ENCODE measurements at regions not wholly inside any gene's neighbourhood (a gene's known extent, or its start where the extent isn't known, plus 50 kb on each side); places are given as distances from the start of the nearest gene placed in this dataset.

DNA sequence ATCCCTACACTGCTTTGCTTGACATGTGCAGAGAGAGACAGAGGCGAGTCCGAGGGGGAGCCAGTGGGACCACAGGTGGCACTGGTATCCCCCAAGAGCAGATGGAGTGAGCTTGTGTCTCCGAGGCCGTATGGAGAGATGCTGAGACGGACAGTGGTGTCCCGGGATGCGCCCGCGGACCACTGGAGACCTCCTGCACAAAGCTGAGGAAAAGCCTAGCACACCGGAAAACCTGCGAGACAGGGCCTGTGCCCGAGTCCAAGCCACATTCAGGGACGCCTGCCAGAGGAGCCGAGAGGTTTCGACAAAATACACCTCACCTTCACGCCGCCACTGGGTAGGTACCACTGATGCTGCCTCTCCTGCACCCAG lies 66.0 kb upstream of the ZNF527 start:
- TF ChIP-seq TOX (CRISPR knock-in tag; IDR thresholded peaks at IDR 0.05; ENCODE audit: borderline replicate concordance) (no peak), SNAI2 (CRISPR knock-in tag; IDR thresholded peaks at IDR 0.05) (no peak), BACH2 (CRISPR knock-in tag; IDR thresholded peaks at IDR 0.05; ENCODE audit: borderline replicate concordance) (no peak), ESRRG (CRISPR knock-in tag; IDR thresholded peaks at IDR 0.05) (no peak), ZFP30 (CRISPR knock-in tag; IDR thresholded peaks at IDR 0.05) (no peak), CSDC2 (CRISPR knock-in tag; IDR thresholded peaks at IDR 0.05) (no peak), PATZ1 (CRISPR knock-in tag; IDR thresholded peaks at IDR 0.05; ENCODE audit: borderline replicate concordance) (no peak), ARNTL (CRISPR knock-in tag; IDR thresholded peaks at IDR 0.05; ENCODE audit: borderline replicate concordance, low read depth) (no peak), ZNF8 (CRISPR knock-in tag; IDR thresholded peaks at IDR 0.05) (no peak), ZNF565 (CRISPR knock-in tag; conservative IDR thresholded peaks at IDR 0.05; ENCODE audit: low read depth) (no peak), PPARA (CRISPR knock-in tag; IDR thresholded peaks at IDR 0.05; ENCODE audit: borderline replicate concordance) (no peak), OSR1 (CRISPR knock-in tag; IDR thresholded peaks at IDR 0.05) (no peak), ZC3H10 (CRISPR knock-in tag; IDR thresholded peaks at IDR 0.05) (no peak), ZNF70 (CRISPR knock-in tag; IDR thresholded peaks at IDR 0.05) (no peak), GLIS3 (CRISPR knock-in tag; IDR thresholded peaks at IDR 0.05) (no peak), ZFP3 (CRISPR knock-in tag; IDR thresholded peaks at IDR 0.05) (no peak), TCF4 (CRISPR knock-in tag; IDR thresholded peaks at IDR 0.05; ENCODE audit: borderline replicate concordance) (no peak)
- TF ChIP-seq, protein P1, sequence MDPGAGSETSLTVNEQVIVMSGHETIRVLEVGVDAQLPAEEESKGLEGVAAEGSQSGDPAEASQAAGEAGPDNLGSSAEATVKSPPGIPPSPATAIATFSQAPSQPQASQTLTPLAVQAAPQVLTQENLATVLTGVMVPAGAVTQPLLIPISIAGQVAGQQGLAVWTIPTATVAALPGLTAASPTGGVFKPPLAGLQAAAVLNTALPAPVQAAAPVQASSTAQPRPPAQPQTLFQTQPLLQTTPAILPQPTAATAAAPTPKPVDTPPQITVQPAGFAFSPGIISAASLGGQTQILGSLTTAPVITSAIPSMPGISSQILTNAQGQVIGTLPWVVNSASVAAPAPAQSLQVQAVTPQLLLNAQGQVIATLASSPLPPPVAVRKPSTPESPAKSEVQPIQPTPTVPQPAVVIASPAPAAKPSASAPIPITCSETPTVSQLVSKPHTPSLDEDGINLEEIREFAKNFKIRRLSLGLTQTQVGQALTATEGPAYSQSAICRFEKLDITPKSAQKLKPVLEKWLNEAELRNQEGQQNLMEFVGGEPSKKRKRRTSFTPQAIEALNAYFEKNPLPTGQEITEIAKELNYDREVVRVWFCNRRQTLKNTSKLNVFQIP (CRISPR knock-in tag; IDR thresholded peaks at IDR 0.05; ENCODE audit: borderline replicate concordance, low read depth) = no peak
- TF ChIP-seq, protein P2, sequence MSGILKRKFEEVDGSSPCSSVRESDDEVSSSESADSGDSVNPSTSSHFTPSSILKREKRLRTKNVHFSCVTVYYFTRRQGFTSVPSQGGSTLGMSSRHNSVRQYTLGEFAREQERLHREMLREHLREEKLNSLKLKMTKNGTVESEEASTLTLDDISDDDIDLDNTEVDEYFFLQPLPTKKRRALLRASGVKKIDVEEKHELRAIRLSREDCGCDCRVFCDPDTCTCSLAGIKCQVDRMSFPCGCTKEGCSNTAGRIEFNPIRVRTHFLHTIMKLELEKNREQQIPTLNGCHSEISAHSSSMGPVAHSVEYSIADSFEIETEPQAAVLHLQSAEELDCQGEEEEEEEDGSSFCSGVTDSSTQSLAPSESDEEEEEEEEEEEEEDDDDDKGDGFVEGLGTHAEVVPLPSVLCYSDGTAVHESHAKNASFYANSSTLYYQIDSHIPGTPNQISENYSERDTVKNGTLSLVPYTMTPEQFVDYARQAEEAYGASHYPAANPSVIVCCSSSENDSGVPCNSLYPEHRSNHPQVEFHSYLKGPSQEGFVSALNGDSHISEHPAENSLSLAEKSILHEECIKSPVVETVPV (CRISPR knock-in tag; IDR thresholded peaks at IDR 0.05) = no peak
- TF ChIP-seq, protein P3, sequence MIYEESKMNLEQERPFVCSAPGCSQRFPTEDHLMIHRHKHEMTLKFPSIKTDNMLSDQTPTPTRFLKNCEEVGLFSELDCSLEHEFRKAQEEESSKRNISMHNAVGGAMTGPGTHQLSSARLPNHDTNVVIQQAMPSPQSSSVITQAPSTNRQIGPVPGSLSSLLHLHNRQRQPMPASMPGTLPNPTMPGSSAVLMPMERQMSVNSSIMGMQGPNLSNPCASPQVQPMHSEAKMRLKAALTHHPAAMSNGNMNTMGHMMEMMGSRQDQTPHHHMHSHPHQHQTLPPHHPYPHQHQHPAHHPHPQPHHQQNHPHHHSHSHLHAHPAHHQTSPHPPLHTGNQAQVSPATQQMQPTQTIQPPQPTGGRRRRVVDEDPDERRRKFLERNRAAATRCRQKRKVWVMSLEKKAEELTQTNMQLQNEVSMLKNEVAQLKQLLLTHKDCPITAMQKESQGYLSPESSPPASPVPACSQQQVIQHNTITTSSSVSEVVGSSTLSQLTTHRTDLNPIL (CRISPR knock-in tag; IDR thresholded peaks at IDR 0.05; ENCODE audit: low read depth) = no peak
- no peak for ATAC-seq

DNA sequence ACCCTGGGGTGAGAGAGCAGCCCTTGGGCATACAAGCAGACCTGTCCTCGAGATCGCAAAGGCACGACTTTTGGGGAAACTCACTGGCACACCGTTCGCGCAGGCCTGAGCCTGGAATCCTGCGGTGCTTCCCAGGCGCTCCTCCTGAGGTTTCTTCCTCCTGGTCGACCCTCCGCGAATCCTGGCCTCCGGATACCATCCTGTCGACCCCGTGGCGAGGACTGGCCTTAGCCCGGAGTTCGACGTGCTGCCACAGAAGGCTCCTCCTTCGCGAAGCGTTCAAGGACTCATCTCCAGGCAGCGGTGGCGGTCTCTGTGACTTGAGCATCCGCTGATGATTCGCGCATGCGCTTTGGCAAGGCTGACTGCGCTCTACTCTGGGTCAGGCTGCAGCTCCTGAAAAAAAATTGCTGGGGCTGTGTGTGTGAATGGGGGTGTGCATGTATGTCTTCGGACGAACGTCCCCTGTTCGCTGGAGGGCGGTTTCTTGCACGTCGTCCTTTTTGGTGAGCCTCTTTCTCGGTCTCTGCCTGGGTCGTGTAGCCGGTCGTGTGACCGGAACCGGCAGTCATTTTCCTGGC lies 64.4 kb upstream of the ZNF527 start:
- no peak for ATAC-seq
- TF ChIP-seq PATZ1 (CRISPR knock-in tag; IDR thresholded peaks at IDR 0.05; ENCODE audit: borderline replicate concordance) = no peak
- TF ChIP-seq ZNF70 (CRISPR knock-in tag; IDR thresholded peaks at IDR 0.05) = no peak
- no peak for TF ChIP-seq ZFP3 (CRISPR knock-in tag; IDR thresholded peaks at IDR 0.05)
- no peak for TF ChIP-seq TOX (CRISPR knock-in tag; IDR thresholded peaks at IDR 0.05; ENCODE audit: borderline replicate concordance)
- TF ChIP-seq ZNF565 (CRISPR knock-in tag; conservative IDR thresholded peaks at IDR 0.05; ENCODE audit: low read depth) = no peak
- TF ChIP-seq, protein P1 (CRISPR knock-in tag; IDR thresholded peaks at IDR 0.05; ENCODE audit: borderline replicate concordance, low read depth) = no peak
- TF ChIP-seq, protein P3 (CRISPR knock-in tag; IDR thresholded peaks at IDR 0.05; ENCODE audit: low read depth) = no peak
- no peak for TF ChIP-seq ARNTL (CRISPR knock-in tag; IDR thresholded peaks at IDR 0.05; ENCODE audit: borderline replicate concordance, low read depth)
- no peak for TF ChIP-seq ZFP30 (CRISPR knock-in tag; IDR thresholded peaks at IDR 0.05)
- TF ChIP-seq, protein P2 (CRISPR knock-in tag; IDR thresholded peaks at IDR 0.05) = no peak
- TF ChIP-seq OSR1 (CRISPR knock-in tag; IDR thresholded peaks at IDR 0.05) = no peak
- no peak for TF ChIP-seq ESRRG (CRISPR knock-in tag; IDR thresholded peaks at IDR 0.05)
- TF ChIP-seq SNAI2 (CRISPR knock-in tag; IDR thresholded peaks at IDR 0.05) = no peak
- TF ChIP-seq ISL1 (CRISPR knock-in tag; IDR thresholded peaks at IDR 0.05) = no peak
- no peak for TF ChIP-seq GLIS3 (CRISPR knock-in tag; IDR thresholded peaks at IDR 0.05)
- no peak for TF ChIP-seq ZC3H10 (CRISPR knock-in tag; IDR thresholded peaks at IDR 0.05)
- no peak for TF ChIP-seq TSHZ2 (CRISPR knock-in tag; IDR thresholded peaks at IDR 0.05)

Data from SK-N-SH treated with all-trans-retinoic acid at 6 μM for 48 hours (cell line).